Activated naive CD8-positive, alpha-beta T cell treated with anti-CD3 and anti-CD28 coated beads, Interleukin-2, amount 10 ng/mL, durations not matched to agents 7 days and 5 days (primary cell): ENCODE measurements at regions not wholly inside any gene's neighbourhood (a gene's known extent, or its start where the extent isn't known, plus 50 kb on each side); places are given as distances from the start of the nearest gene placed in this dataset.
"Not testable (repeated sequence)": the region's sequence is repeated elsewhere in the genome, so short reads cannot be mapped to it uniquely, and the experiment has no call there.

Experiments
- ATAC-seq: fragments of 150-1000 bp; cut with Tn5 transposase; one replicate; pipeline ENCODE4 v1.10.0; 2021; ENCODE audit warnings: low read depth, moderate library complexity
- POLR2A ChIA-PET: fragments of 350-600 bp; sonication (Branson Sonifier 250); formaldehyde crosslinking; loops from one replicate; lab custom pipeline; 2021; ENCODE audit warnings: antibody characterized with exemption; lab: Charles Lee
- DNase-seq: peaks from one replicate; pipeline ENCODE4 v3.0.0; 2021
- H3K27ac Mint-ChIP-seq: one replicate; pipeline ENCODE4 v1.8.0; 2022; ENCODE audit warnings: mild to moderate bottlenecking, mixed read lengths
- H3K27me3 Mint-ChIP-seq: one replicate; pipeline ENCODE4 v1.8.0; 2022; ENCODE audit warnings: mild to moderate bottlenecking, moderate library complexity, mixed read lengths
- H3K36me3 Mint-ChIP-seq: one replicate; pipeline ENCODE4 v1.8.0; 2021; ENCODE audit warnings: mild to moderate bottlenecking, mixed read lengths
- H3K4me1 Mint-ChIP-seq: one replicate; pipeline ENCODE4 v1.8.0; 2021; ENCODE audit warnings: mixed read lengths
- H3K4me3 Mint-ChIP-seq: one replicate; pipeline ENCODE4 v1.8.0; 2022; ENCODE audit warnings: mild to moderate bottlenecking, moderate library complexity, mixed read lengths
- H3K9me3 Mint-ChIP-seq: one replicate; pipeline ENCODE4 v1.8.0; 2021; ENCODE audit warnings: mixed read lengths

DNA sequence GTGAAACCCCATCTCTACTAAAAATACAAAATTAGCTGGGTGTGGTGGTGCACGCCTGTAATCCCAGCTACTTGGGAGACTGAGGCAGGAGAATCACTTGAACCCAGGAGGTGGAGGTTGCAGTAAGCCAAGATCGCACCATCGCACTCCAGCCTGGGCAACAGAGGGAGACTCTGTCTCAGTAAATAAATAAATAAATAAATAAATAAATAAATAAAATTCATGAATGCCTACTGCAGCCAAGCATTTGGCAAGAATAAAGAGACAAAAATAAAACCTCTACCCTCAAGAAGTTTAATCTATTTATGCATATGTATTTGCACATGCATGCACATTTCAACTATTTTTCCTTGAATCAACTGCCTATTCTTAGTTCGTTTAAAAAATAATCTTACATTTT is 144.0 kb upstream of the KRAS start:
- H3K4me1 Mint-ChIP-seq, H3K36me3 Mint-ChIP-seq, H3K9me3 Mint-ChIP-seq, H3K27ac Mint-ChIP-seq, H3K4me3 Mint-ChIP-seq, ATAC-seq, DNase-seq, POLR2A ChIA-PET: not testable (repeated sequence)
- H3K27me3 Mint-ChIP-seq = peaks cover 11% of the 10 kb centered on the region

DNA sequence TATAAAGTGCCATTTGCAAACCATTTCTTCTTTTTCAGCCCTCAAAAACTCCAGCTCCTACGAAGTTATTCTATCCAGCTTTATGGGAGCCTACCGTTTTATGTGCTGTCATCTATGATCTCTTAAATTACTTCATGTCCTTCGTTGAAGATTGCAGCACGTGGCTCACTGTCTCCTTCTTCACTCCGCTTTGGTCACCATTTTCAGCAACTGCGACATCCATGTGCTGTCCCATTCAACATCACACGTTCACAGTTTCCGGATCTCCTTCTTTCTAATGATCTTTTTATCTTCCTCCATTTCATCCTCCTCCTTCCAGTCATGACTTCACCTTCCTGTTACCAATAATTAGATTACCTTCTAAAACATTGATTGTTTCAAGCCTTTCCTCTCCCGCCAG is 143.3 kb upstream of the KRAS start:
- no peaks in the 10 kb centered on the region for H3K36me3 Mint-ChIP-seq
- POLR2A ChIA-PET = no interaction called here
- H3K27me3 Mint-ChIP-seq = peaks cover 11% of the 10 kb centered on the region
- H3K9me3 Mint-ChIP-seq = no peaks in the 10 kb centered on the region
- no peak overlapping the region for H3K4me3 Mint-ChIP-seq
- no peak overlapping the region for H3K27ac Mint-ChIP-seq
- no peaks in the 10 kb centered on the region for H3K4me1 Mint-ChIP-seq
- ATAC-seq = no peak
- no peak for DNase-seq

DNA sequence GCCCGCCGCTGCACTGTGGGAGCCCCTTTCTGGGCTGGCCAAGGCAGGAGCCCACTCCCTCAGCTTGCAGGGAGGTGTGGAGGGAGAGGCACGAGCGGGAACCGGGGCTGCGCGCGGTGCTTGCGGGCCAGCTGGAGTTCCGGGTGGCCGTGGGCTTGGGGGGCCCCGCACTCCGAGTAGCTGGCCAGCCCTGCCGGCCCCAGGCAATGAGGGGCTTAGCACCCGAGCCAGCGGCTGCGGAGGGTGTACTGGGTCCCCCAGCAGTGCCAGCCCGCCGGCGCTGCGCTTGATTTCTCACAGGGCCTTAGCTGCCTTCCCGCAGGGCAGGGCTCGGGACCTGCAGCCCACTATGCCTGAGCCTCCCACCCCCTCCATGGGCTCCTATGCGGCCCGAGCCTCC is 140.6 kb upstream of the KRAS start:
- H3K27me3 Mint-ChIP-seq, POLR2A ChIA-PET, DNase-seq, H3K4me3 Mint-ChIP-seq, H3K9me3 Mint-ChIP-seq, ATAC-seq, H3K36me3 Mint-ChIP-seq, H3K27ac Mint-ChIP-seq: not testable (repeated sequence)
- peaks cover 21% of the 10 kb centered on the region for H3K4me1 Mint-ChIP-seq

DNA sequence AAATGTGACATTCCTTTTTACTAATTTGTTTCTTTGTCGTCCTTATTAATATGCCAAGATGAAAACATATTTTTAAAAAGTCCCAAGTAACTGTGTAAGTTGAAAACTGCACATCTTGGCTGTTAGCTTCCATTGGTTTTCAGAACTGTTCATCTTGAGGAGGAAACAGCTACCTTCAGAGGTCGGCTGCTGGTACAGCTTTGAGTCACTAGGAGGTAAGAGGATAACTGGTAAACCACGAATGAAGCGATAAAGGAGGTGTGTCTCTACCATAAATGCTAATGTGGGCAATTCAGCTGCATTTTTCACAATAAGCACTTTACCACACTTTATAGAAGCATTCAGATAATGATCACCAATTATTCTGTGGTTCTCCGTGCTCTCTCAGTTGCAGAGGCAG is 137.5 kb upstream of the KRAS start:
- peaks cover 34% of the 10 kb centered on the region for H3K4me1 Mint-ChIP-seq
- peak overlapping the region; percentile 99 for H3K4me3 Mint-ChIP-seq
- no peak for DNase-seq

DNA sequence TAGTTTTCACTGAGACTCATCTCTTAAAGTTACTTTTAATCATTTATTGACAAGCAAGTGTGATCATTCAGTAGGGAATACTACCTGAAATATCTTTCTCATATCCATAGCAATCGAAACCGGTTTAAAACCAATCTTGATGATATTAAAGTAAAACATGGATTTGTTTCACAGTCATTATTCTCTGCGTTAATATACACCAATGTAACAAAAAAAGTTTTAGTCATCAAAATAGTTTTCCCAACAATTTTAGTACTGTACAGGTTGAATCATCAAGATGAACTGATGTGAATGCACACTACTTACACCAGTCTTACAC is 137.0 kb upstream of the KRAS start:
- POLR2A ChIA-PET = interaction anchor here (0.6 to 1.9 kb wide), 9 partner anchors 8 to 203 kb away, joined by 3 to 8 read pairs (median 4); partner anchors contain the start of genes DNAI7 and ETFRF1
- no peaks in the 10 kb centered on the region for H3K9me3 Mint-ChIP-seq
- H3K4me3 Mint-ChIP-seq = peak overlapping the region; percentile 99
- H3K4me1 Mint-ChIP-seq = peaks cover 39% of the 10 kb centered on the region
- no peaks in the 10 kb centered on the region for H3K27me3 Mint-ChIP-seq
- no peak for DNase-seq
- H3K27ac Mint-ChIP-seq = peak overlapping the region; percentile 88
- peaks cover 2% of the 10 kb centered on the region for H3K36me3 Mint-ChIP-seq
- ATAC-seq = no peak

More for the DNA sequence above, 137.5 kb upstream of the KRAS start:
- no peak for ATAC-seq
- H3K27ac Mint-ChIP-seq = peak overlapping the region; percentile 43
- H3K27me3 Mint-ChIP-seq = no peaks in the 10 kb centered on the region
- H3K9me3 Mint-ChIP-seq = no peaks in the 10 kb centered on the region
- POLR2A ChIA-PET = interaction anchor here (0.6 to 1.9 kb wide), 6 partner anchors 9 to 203 kb away, joined by 3 to 8 read pairs (median 4); partner anchors contain the start of genes DNAI7 and ETFRF1
- peaks cover 2% of the 10 kb centered on the region for H3K36me3 Mint-ChIP-seq

DNA sequence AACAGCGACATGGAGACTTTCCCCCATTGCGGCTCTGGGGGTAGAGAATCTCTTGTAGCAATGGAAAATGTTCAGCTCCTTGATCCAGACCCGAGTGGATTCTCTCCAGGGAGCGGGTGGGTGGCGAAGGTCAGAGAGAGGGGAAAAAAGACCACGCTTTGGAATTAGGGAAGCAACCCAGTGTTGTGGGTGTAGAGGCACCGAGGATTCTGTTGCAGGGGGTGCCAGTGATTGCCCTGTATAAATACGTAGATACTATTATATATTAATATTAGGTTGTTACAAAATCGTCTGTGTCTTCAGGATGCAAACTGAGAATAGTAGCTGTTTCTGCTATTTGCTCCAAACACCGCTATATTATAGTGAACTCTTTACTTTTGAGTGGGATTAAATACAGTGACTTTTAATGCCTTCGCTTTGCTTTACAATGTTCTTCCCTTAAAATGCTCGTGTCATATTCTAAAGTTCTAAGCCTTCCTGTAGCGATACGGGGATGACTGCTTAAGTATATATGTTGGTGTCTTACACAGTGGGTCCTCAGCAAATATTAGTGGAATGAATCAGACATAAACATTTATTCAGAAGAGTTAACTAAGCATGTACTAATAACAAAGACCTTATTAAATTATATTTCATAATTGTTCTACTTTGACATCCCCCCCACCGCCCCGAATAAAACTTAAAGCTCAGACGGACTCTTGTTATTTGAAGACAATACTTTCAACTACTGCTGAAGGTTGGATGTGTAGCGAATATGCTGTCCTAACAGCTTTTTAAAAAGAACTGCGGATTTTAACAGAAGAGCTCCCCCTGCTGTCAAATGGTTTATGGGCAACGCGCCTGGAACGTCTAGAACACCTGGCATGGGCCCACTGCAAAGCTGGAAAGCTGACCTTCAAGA is 136.4 kb upstream of the KRAS start:
- POLR2A ChIA-PET = interaction anchor here (0.6 to 1.9 kb wide), 9 partner anchors 10 to 231 kb away, joined by 3 to 8 read pairs (median 3); partner anchors contain the start of genes DNAI7 and ETFRF1
- Mint-ChIP-seq H3K9me3 (no peaks in the 10 kb centered on the region), H3K27me3 (no peaks in the 10 kb centered on the region), H3K4me3 (peak overlapping the region; percentile 99), H3K27ac (peak overlapping the region; percentile 100), H3K36me3 (peaks cover 2% of the 10 kb centered on the region), H3K4me1 (peaks cover 45% of the 10 kb centered on the region)
- ATAC-seq (peak; percentile 13), DNase-seq (peak; percentile 58)

DNA sequence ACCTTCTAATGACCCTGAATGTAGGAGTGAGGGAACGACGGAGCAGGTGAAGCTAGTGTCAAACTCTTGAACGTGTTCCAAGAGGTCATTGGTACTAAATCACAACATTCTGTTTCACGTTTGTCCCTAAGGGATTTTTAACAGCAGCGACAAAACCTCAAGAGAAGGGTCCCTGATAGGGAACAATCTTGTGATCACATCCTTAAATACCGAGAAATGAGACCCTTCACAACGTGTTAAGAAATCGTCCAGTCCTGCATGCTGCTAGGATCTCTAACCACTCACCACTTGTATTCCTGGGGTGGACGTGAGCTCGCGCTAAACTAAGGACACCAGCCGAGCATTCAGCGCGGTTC is 134.1 kb upstream of the KRAS start:
- peak overlapping the region; percentile 100 for H3K27ac Mint-ChIP-seq
- peaks cover 4% of the 10 kb centered on the region for H3K36me3 Mint-ChIP-seq
- H3K27me3 Mint-ChIP-seq = no peaks in the 10 kb centered on the region
- peak overlapping the region; percentile 99 for H3K4me3 Mint-ChIP-seq
- DNase-seq (no peak), ATAC-seq (no peak)
- POLR2A ChIA-PET = interaction anchor here (0.9 to 3.4 kb wide), 2 partner anchors 10 to 61 kb away, joined by 3 to 14 read pairs; no protein-coding TSS in a partner anchor
- no peaks in the 10 kb centered on the region for H3K9me3 Mint-ChIP-seq
- H3K4me1 Mint-ChIP-seq = peaks cover 49% of the 10 kb centered on the region

DNA sequence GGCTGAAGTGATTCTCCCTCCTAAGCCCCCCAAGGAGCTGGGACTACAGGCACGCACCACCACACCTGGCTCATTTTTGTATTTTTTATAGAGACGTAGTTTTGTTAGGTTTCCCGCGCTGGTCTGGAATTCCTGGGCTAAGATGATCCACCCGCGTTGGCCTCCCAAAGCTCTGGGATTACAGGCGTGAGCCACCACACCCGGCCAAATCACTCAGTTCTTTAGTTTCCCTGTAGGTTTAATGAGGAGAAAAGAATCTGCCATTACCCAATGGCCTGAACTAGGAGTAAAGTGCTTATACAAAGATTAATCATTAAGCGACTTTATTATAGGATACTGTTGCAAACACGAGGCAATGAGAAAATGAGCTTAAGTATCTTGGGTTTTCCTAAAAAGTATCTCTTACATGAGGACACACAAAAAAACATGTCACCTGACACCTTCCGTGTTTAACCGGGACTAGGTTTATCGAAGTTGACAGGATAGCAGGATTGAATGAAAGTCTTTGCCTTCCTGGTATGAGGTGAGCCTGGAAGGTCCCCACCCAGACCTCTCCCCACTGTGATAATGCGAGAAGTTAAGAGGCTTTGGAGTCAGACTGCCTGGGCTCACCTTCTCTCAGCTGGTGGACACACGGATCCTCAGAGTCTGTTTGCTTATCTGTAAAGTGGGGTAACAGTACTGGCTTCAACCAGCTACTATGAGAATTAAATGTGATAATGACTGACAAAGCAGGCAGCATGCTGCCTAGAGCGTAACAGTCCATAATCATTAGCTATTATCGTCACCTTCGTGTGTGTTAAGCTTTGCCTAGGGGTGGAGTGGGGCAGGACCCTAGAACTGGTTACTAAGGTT is 133.5 kb upstream of the KRAS start:
- ATAC-seq (no peak), DNase-seq (no peak)
- peak overlapping the region; percentile 99 for H3K4me3 Mint-ChIP-seq
- peak overlapping the region; percentile 100 for H3K27ac Mint-ChIP-seq
- POLR2A ChIA-PET = interaction anchor here (0.9 to 3.4 kb wide), 2 partner anchors 10 to 61 kb away, joined by 3 to 14 read pairs; no protein-coding TSS in a partner anchor
- H3K36me3 Mint-ChIP-seq = peaks cover 5% of the 10 kb centered on the region
- H3K27me3 Mint-ChIP-seq = no peaks in the 10 kb centered on the region
- H3K4me1 Mint-ChIP-seq = peaks cover 50% of the 10 kb centered on the region
- no peaks in the 10 kb centered on the region for H3K9me3 Mint-ChIP-seq

DNA sequence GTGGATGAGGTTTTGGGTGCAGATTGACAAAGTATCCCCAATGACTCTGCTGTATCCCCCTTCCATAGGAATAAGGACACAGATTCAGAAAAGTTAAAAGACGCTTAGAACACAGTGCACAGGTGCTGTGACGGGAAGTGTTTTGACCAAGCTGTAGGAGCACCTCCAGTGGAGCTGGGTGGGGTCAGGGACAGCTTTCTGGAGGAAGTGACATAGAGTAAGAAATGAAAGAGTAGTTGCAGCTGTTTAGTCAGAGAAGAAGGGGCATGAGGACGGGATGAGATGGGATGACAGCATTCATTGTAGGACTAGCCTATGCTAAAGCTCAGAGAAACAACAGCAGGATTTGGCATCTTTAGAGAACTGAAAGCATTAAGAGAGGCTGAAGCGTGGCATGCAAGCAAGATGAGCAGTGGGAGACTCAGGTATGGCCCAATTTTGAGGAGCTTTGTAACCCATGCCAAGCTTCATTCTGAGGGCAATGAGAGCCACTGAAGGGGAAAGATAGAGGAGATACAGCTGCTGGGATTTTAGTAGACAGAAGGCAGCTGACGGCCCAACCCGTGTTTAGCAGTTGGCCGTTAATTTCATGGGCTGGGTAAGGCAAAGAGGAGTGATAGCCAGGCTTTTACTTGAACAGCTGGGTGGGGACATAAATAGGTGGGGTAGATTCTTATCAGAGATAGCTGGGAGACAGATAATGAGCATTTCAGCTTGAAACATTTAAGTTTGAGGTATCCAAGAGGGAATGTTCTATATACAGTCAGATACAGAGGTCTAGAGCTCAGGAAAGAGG is 131.8 kb upstream of the KRAS start:
- H3K4me3 Mint-ChIP-seq = peak overlapping the region; percentile 78

DNA sequence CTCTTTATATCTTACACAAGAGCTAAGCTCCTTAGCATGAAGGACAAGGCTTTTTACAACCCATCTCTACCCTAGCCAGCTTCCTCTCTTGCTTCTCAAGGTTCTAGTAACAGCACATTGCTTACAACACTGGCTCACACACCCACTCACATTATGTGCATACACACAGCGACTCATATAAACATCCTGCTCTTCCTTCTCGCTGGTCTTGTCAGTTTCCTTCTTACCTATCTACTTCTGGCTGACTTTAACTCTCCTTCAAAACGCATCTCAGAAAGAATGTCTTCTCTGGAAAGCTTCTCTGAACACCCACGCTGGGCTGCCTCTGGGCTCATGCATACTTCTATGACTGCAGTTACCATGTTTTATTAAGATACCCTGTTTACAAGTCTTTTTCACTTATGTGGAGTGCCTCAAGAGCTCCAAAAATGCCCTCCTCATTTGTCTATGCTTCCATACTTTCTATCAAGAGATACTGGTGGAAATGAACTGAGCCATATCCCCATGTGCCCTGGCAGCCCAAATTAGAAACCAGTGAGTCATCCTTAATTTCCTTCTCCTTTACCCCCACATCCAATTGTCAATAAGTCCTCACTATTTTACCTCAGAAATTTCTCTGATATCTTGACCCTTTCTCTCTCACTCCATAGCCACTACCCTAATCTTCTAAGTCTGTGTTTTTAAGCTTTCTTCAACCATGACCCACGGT is 126.9 kb upstream of the KRAS start:
- Mint-ChIP-seq H3K9me3 (no peaks in the 10 kb centered on the region), H3K27me3 (no peaks in the 10 kb centered on the region), H3K4me1 (peaks cover 37% of the 10 kb centered on the region), H3K27ac (peak overlapping the region; percentile 89), H3K4me3 (peak overlapping the region; percentile 67), H3K36me3 (peaks cover 4% of the 10 kb centered on the region)
- POLR2A ChIA-PET = interaction anchor here (0.6 to 2.0 kb wide), 7 partner anchors 10 to 183 kb away, joined by 3 to 10 read pairs (median 4); partner anchors contain the start of genes DNAI7, ETFRF1 and KRAS
- DNase-seq (no peak), ATAC-seq (peak; percentile 95)

More for the DNA sequence above, 131.8 kb upstream of the KRAS start:
- peaks cover 43% of the 10 kb centered on the region for H3K4me1 Mint-ChIP-seq
- H3K9me3 Mint-ChIP-seq = no peaks in the 10 kb centered on the region
- ATAC-seq = no peak
- peaks cover 5% of the 10 kb centered on the region for H3K36me3 Mint-ChIP-seq
- POLR2A ChIA-PET = interaction anchor here (0.9 to 3.4 kb wide), 3 partner anchors 59 to 330 kb away, joined by 3 to 14 read pairs (median 6); partner anchors contain the start of genes DNAI7 and ETFRF1
- H3K27ac Mint-ChIP-seq = peak overlapping the region; percentile 88
- no peaks in the 10 kb centered on the region for H3K27me3 Mint-ChIP-seq
- DNase-seq = no peak

DNA sequence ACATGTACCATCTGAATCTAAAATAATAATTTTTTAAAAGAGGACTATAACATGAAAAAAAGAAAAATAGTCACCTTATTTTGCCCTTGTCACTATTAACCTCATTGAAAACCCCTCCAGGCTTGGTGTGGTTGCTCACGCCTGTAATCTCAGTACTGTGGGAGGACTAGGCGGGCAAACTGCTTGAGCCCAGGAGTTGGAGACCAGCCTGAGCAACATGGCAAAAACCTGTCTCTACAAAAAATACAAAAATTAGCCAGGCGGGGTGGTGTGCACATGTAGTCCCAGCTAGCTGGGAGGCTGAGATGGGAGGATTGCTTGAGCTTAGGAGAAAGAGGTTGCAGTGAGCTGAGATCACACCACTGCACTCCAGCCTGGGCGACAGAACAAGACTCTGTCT is 126.3 kb upstream of the KRAS start:
- no peak for DNase-seq
- H3K9me3 Mint-ChIP-seq = no peaks in the 10 kb centered on the region
- POLR2A ChIA-PET = interaction anchor here (0.6 to 2.0 kb wide), 8 partner anchors 11 to 321 kb away, joined by 3 to 10 read pairs (median 5); partner anchors contain the start of genes DNAI7, ETFRF1 and KRAS
- peaks cover 31% of the 10 kb centered on the region for H3K4me1 Mint-ChIP-seq
- peak; percentile 12 for ATAC-seq
- H3K27me3 Mint-ChIP-seq = no peaks in the 10 kb centered on the region
- H3K4me3 Mint-ChIP-seq = peak overlapping the region; percentile 67
- peaks cover 4% of the 10 kb centered on the region for H3K36me3 Mint-ChIP-seq
- H3K27ac Mint-ChIP-seq = peak overlapping the region; percentile 89

DNA sequence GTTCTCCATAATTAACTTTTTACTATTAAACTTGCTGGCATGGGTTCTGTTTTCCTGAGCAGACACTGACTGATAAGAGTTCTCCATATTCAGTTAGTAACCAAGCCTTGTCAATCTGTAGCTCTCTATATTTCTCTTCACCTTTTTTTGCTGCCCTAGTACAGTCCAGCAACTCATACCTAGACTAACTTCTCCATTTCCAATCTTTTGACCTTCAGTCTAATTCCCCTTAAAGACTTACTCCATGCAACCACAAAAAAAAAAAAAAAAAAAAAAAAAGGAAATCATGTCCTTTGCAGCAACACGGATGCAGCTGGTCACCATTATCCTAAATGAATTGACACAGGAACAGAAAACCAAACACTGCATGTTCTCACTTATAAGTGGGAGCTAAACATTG is 125.7 kb upstream of the KRAS start:
- POLR2A ChIA-PET = interaction anchor here (0.7 to 2.0 kb wide), 3 partner anchors 11 to 320 kb away, joined by 6 to 8 read pairs (median 7); no protein-coding TSS in a partner anchor
- H3K4me1 Mint-ChIP-seq = peaks cover 29% of the 10 kb centered on the region

More for the DNA sequence above, 125.7 kb upstream of the KRAS start:
- Mint-ChIP-seq H3K36me3 (peaks cover 4% of the 10 kb centered on the region), H3K27ac (peak overlapping the region; percentile 42), H3K27me3 (no peaks in the 10 kb centered on the region), H3K4me3 (peak overlapping the region; percentile 21), H3K9me3 (no peaks in the 10 kb centered on the region)
- DNase-seq = no peak
- no peak for ATAC-seq
